ENCODE measurements at regions not wholly inside any gene's neighbourhood (a gene's known extent, or its start where the extent isn't known, plus 50 kb on each side); places are given as distances from the start of the nearest gene placed in this dataset.

DNA sequence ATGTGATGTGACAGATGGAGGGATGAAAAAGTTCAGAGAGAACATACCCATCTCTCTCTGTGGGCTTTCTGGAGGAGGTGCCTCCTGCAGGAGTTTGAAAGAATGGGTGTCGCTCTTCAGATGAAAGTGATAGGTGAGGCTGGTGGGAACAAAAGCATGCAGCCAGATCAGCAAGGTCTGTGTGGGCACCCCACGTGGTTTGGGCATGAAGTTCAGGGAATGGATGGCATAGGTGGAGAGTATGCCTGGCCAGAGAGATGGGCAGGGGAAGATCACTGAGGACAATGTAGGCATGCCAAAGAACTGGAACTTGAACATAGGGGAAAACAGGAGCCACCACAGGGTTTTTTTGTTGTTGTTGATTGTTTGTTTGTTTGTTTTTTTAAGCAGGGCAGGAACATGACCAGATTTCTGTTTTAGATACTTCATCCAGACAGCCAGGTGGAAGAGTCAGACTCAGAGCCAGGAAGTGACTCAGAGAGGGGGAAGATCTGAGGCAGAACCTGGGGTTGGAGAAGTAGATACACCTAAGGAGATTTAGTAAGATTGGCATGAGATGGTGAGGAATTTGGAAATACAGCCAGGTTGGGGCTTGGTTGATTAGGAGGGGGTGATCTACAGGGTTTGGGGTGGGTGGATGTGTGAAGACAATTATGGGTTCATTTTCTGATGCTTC is 64.8 kb upstream of the CLSTN2 start:
- TF ChIP-seq POLR2A (IDR thresholded peaks at IDR 0.05; ENCODE audit: low read depth, low read length) (no peak), POLR2AphosphoS5 (IDR thresholded peaks at IDR 0.05; ENCODE audit: low read depth, low read length) (no peak), SPI1 (IDR thresholded peaks at IDR 0.05; ENCODE audit: low read depth, low read length) (no peak), TAF1 (IDR thresholded peaks at IDR 0.05; ENCODE audit: low read depth, low read length) (no peak)

Measured in GM12891 (cell line).